ENCODE measurements at regions not wholly inside any gene's neighbourhood (a gene's known extent, or its start where the extent isn't known, plus 50 kb on each side); places are given as distances from the start of the nearest gene placed in this dataset.

DNA sequence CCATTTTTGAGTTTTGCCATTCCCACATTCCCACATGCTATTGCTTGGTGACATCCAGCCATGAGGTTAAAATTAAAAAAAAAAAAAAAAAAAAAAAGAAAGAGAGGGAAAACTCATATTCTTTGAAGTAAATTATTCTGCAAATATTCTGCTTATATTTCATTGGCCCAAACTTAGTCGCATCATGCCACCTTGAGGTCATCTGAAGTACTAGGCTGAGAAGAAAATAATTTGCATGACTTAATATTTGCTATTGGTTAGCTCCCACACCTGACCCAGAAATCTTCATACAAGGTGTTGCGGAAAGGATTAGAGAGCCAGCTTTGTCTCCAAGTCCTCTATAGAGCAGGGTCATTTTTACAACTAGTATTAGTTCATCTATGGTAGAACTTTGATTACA lies 2206.0 kb downstream of the MRPL39 start:
- TF ChIP-seq CEBPB (IDR thresholded peaks at IDR 0.05; ENCODE audit: low read depth, low read length) = no peak
- no peak for TF ChIP-seq POLR2AphosphoS5 (IDR thresholded peaks at IDR 0.05; ENCODE audit: low read depth, low read length)
